CD4-positive, alpha-beta memory T cell (primary cell): ENCODE measurements at regions not wholly inside any gene's neighbourhood (a gene's known extent, or its start where the extent isn't known, plus 50 kb on each side); places are given as distances from the start of the nearest gene placed in this dataset.

ENCODE experiments used
- CTCF ChIA-PET: fragments of 350-600 bp; sonication (Branson Sonifier 250); formaldehyde crosslinking; loops from one replicate; lab custom pipeline; 2021; ENCODE audit warnings: inconsistent platforms; ENCODE audit not compliant: partially characterized antibody; lab: Charles Lee
- POLR2A ChIA-PET: fragments of 350-600 bp; sonication (Branson Sonifier 250); formaldehyde crosslinking; loops from one replicate; lab custom pipeline; 2021; ENCODE audit not compliant: partially characterized antibody; lab: Charles Lee
- DNase-seq, 5 donors: peaks; one replicate each; pipeline versions ENCODE4 v3.0.0 to v3.0.0-alpha.2; 2020 to 2022; ENCODE audit warnings: mixed read lengths in 1 of 5
- H3K27ac ChIP-seq: one replicate; pipeline ENCODE4 v1.7.0; 2013; ENCODE audit warnings: low read depth, low read length
- H3K27me3 ChIP-seq: 2 replicates; pipeline ENCODE4 v1.7.0; 2013; ENCODE audit warnings: mild to moderate bottlenecking, low read length, moderate library complexity; ENCODE audit not compliant: insufficient read depth
- H3K36me3 ChIP-seq: 2 replicates; pipeline ENCODE4 v1.7.0; 2013; ENCODE audit warnings: mild to moderate bottlenecking, low read length, moderate library complexity; ENCODE audit not compliant: insufficient read depth
- H3K4me1 ChIP-seq: 2 replicates; pipeline ENCODE4 v1.7.0; 2013; ENCODE audit warnings: mild to moderate bottlenecking, low read length, moderate library complexity; ENCODE audit not compliant: insufficient read depth
- H3K4me3 ChIP-seq, 2 donors: one replicate each; pipeline ENCODE4 v1.7.0; 2013; ENCODE audit warnings: low read length in 2 of 2, mild to moderate bottlenecking in 1 of 2
- H3K9me3 ChIP-seq, 2 donors: one replicate each; pipeline ENCODE4 v1.7.0; 2013; ENCODE audit warnings: low read length in 2 of 2, control low read depth in 1 of 2; ENCODE audit not compliant: control insufficient read depth in 1 of 2
- H3K27ac Mint-ChIP-seq, 7 donors: one replicate each; pipeline ENCODE4 v1.8.0; 2020 to 2021; ENCODE audit warnings: mixed read lengths in 7 of 7, mild to moderate bottlenecking in 6 of 7, inconsistent platforms in 3 of 7, moderate library complexity in 3 of 7
- H3K27me3 Mint-ChIP-seq, 2 donors: one replicate each; pipeline ENCODE4 v1.8.0; 2020 to 2021; ENCODE audit warnings: mixed read lengths in 2 of 2
- H3K36me3 Mint-ChIP-seq, 2 donors: one replicate each; pipeline ENCODE4 v1.8.0; 2020 to 2021; ENCODE audit warnings: mixed read lengths in 2 of 2, inconsistent platforms in 1 of 2, mild to moderate bottlenecking in 1 of 2
- H3K4me1 Mint-ChIP-seq, 4 donors: one replicate each; pipeline ENCODE4 v1.8.0; 2020 to 2021; ENCODE audit warnings: mixed read lengths in 4 of 4, mild to moderate bottlenecking in 1 of 4
- H3K4me3 Mint-ChIP-seq, 8 donors: one replicate each; pipeline ENCODE4 v1.8.0; 2020 to 2021; ENCODE audit warnings: mixed read lengths in 8 of 8, mild to moderate bottlenecking in 7 of 8, moderate library complexity in 6 of 8, inconsistent platforms in 3 of 8
- H3K9me3 Mint-ChIP-seq, 8 donors: one replicate each; pipeline ENCODE4 v1.8.0; 2020 to 2021; ENCODE audit warnings: mixed read lengths in 8 of 8, mild to moderate bottlenecking in 5 of 8, inconsistent platforms in 3 of 8, moderate library complexity in 1 of 8
- intact Hi-C: fragments of 100-400 bp; cut with micrococcal nuclease; formaldehyde crosslinking; loops from one replicate; pipeline ENCODE4 v1.15.1; 2023

GRCh38 chr18:8537400-8537799 lies 71.8 kb upstream of the RAB12 start:
- H3K9me3 ChIP-seq = no peaks in the 10 kb centered on the region
- Mint-ChIP-seq H3K27ac (no peak overlapping the region), H3K9me3 (peaks cover 0 to 15% (median 3%) of the 10 kb centered on the region in 8 donors), H3K36me3 (no peaks in the 10 kb centered on the region), H3K4me3 (no peak overlapping the region), H3K4me1 (no peaks in the 10 kb centered on the region), H3K27me3 (peaks cover 0 to 5% of the 10 kb centered on the region in 2 donors)
- CTCF ChIA-PET = no interaction called here
- intact Hi-C loops = no loop called here
- H3K4me1 ChIP-seq = no peaks in the 10 kb centered on the region
- no peaks in the 10 kb centered on the region for H3K36me3 ChIP-seq
- POLR2A ChIA-PET = no interaction called here
- no peak for DNase-seq
- H3K4me3 ChIP-seq = no peak overlapping the region
- H3K27me3 ChIP-seq = no peaks in the 10 kb centered on the region
- H3K27ac ChIP-seq = no peak overlapping the region

GRCh38 chr18:8538935-8539334 lies 70.3 kb upstream of the RAB12 start:
- no peaks in the 10 kb centered on the region for H3K9me3 ChIP-seq
- Mint-ChIP-seq H3K36me3 (no peaks in the 10 kb centered on the region), H3K4me1 (no peaks in the 10 kb centered on the region), H3K27me3 (peaks cover 2 to 9% of the 10 kb centered on the region in 2 donors), H3K4me3 (no peak overlapping the region), H3K9me3 (peaks cover 0 to 2% (median 0%) of the 10 kb centered on the region in 8 donors), H3K27ac (no peak overlapping the region)
- POLR2A ChIA-PET = no interaction called here
- intact Hi-C loops = no loop called here
- DNase-seq = no peak
- no peaks in the 10 kb centered on the region for H3K4me1 ChIP-seq
- H3K4me3 ChIP-seq = no peak overlapping the region
- no peaks in the 10 kb centered on the region for H3K27me3 ChIP-seq
- H3K36me3 ChIP-seq = no peaks in the 10 kb centered on the region
- no peak overlapping the region for H3K27ac ChIP-seq
- CTCF ChIA-PET = no interaction called here

GRCh38 chr18:8546677-8547076 lies 62.6 kb upstream of the RAB12 start:
- Mint-ChIP-seq H3K27ac (no peak overlapping the region), H3K4me1 (no peaks in the 10 kb centered on the region), H3K9me3 (no peaks in the 10 kb centered on the region), H3K4me3 (no peak overlapping the region), H3K36me3 (no peaks in the 10 kb centered on the region), H3K27me3 (peaks cover 14 to 21% of the 10 kb centered on the region in 2 donors)
- CTCF ChIA-PET = no interaction called here
- H3K4me3 ChIP-seq = no peak overlapping the region
- no peak for DNase-seq
- H3K36me3 ChIP-seq = no peaks in the 10 kb centered on the region
- intact Hi-C loops = no loop called here
- H3K4me1 ChIP-seq = no peaks in the 10 kb centered on the region
- no peaks in the 10 kb centered on the region for H3K9me3 ChIP-seq
- H3K27ac ChIP-seq = no peak overlapping the region
- H3K27me3 ChIP-seq = no peaks in the 10 kb centered on the region
- POLR2A ChIA-PET = no interaction called here

GRCh38 chr18:8548186-8548585 lies 61.1 kb upstream of the RAB12 start:
- POLR2A ChIA-PET = no interaction called here
- no peaks in the 10 kb centered on the region for H3K4me1 Mint-ChIP-seq
- peaks cover 14 to 16% of the 10 kb centered on the region in 2 donors for H3K27me3 Mint-ChIP-seq
- no peaks in the 10 kb centered on the region for H3K9me3 Mint-ChIP-seq
- Histone ChIP-seq H3K27me3 (no peaks in the 10 kb centered on the region), H3K4me3 (no peak overlapping the region), H3K4me1 (no peaks in the 10 kb centered on the region), H3K9me3 (no peaks in the 10 kb centered on the region), H3K36me3 (no peaks in the 10 kb centered on the region), H3K27ac (no peak overlapping the region)
- no peak overlapping the region for H3K27ac Mint-ChIP-seq
- no peaks in the 10 kb centered on the region for H3K36me3 Mint-ChIP-seq
- DNase-seq = no peak
- intact Hi-C loops = no loop called here
- CTCF ChIA-PET = no interaction called here
- H3K4me3 Mint-ChIP-seq = peak overlapping the region in 1 of 8 donors; percentile 39

- H3K27ac ChIP-seq = no peak overlapping the region
- ChIA-PET POLR2A (no interaction called here), CTCF (no interaction called here)
- intact Hi-C loops = no loop called here
- Mint-ChIP-seq H3K27ac (no peak overlapping the region), H3K9me3 (no peaks in the 10 kb centered on the region), H3K27me3 (peaks cover 10 to 17% of the 10 kb centered on the region in 2 donors), H3K4me3 (no peak overlapping the region), H3K36me3 (no peaks in the 10 kb centered on the region), H3K4me1 (no peaks in the 10 kb centered on the region)
- H3K27me3 ChIP-seq = no peaks in the 10 kb centered on the region
- no peaks in the 10 kb centered on the region for H3K9me3 ChIP-seq
- H3K4me3 ChIP-seq = no peak overlapping the region
- no peaks in the 10 kb centered on the region for H3K4me1 ChIP-seq
- DNase-seq = no peak
- H3K36me3 ChIP-seq = no peaks in the 10 kb centered on the region
Measured at GRCh38 chr18:8549254-8549757, 59.9 kb upstream of the RAB12 start.

- Histone ChIP-seq H3K36me3 (no peaks in the 10 kb centered on the region), H3K9me3 (no peaks in the 10 kb centered on the region), H3K4me3 (no peak overlapping the region), H3K27ac (no peak overlapping the region), H3K4me1 (no peaks in the 10 kb centered on the region), H3K27me3 (no peaks in the 10 kb centered on the region)
- intact Hi-C loops = no loop called here
- CTCF ChIA-PET = no interaction called here
- Mint-ChIP-seq H3K27ac (no peak overlapping the region), H3K27me3 (peaks cover 8 to 14% of the 10 kb centered on the region in 2 donors), H3K9me3 (no peaks in the 10 kb centered on the region), H3K36me3 (no peaks in the 10 kb centered on the region), H3K4me1 (no peaks in the 10 kb centered on the region), H3K4me3 (no peak overlapping the region)
- DNase-seq = no peak
- POLR2A ChIA-PET = no interaction called here
Measured at GRCh38 chr18:8552151-8552550, 57.1 kb upstream of the RAB12 start.

- no peak overlapping the region for H3K27ac ChIP-seq
- H3K4me1 Mint-ChIP-seq = no peaks in the 10 kb centered on the region
- H3K27me3 Mint-ChIP-seq = peaks cover 0 to 8% of the 10 kb centered on the region in 2 donors
- no peaks in the 10 kb centered on the region for H3K36me3 Mint-ChIP-seq
- no peak overlapping the region for H3K27ac Mint-ChIP-seq
- intact Hi-C loops = no loop called here
- no peaks in the 10 kb centered on the region for H3K4me1 ChIP-seq
- H3K9me3 Mint-ChIP-seq = no peaks in the 10 kb centered on the region
- H3K36me3 ChIP-seq = no peaks in the 10 kb centered on the region
- ChIA-PET CTCF (no interaction called here), POLR2A (no interaction called here)
- DNase-seq = no peak
- no peaks in the 10 kb centered on the region for H3K27me3 ChIP-seq
- no peak overlapping the region for H3K4me3 Mint-ChIP-seq
- H3K9me3 ChIP-seq = no peaks in the 10 kb centered on the region
- no peak overlapping the region for H3K4me3 ChIP-seq
Measured at GRCh38 chr18:8554354-8554753, 54.9 kb upstream of the RAB12 start.

GRCh38 chr18:8556424-8556823 lies 52.8 kb upstream of the RAB12 start:
- H3K4me3 Mint-ChIP-seq = no peak overlapping the region
- intact Hi-C loops = no loop called here
- ChIA-PET POLR2A (no interaction called here), CTCF (no interaction called here)
- peaks cover 0 to 8% of the 10 kb centered on the region in 2 donors for H3K27me3 Mint-ChIP-seq
- Histone ChIP-seq H3K4me1 (no peaks in the 10 kb centered on the region), H3K36me3 (no peaks in the 10 kb centered on the region), H3K9me3 (no peaks in the 10 kb centered on the region), H3K27me3 (no peaks in the 10 kb centered on the region), H3K4me3 (no peak overlapping the region), H3K27ac (no peak overlapping the region)
- H3K4me1 Mint-ChIP-seq = no peaks in the 10 kb centered on the region
- no peaks in the 10 kb centered on the region for H3K9me3 Mint-ChIP-seq
- H3K36me3 Mint-ChIP-seq = no peaks in the 10 kb centered on the region
- no peak overlapping the region for H3K27ac Mint-ChIP-seq
- no peak for DNase-seq
